GM13976 (cell line): ENCODE measurements at regions not wholly inside any gene's neighbourhood (a gene's known extent, or its start where the extent isn't known, plus 50 kb on each side); places are given as distances from the start of the nearest gene placed in this dataset.
"Not testable (repeated sequence)": the region's sequence is repeated elsewhere in the genome, so short reads cannot be mapped to it uniquely, and the experiment has no call there.

Experiments
- DNase-seq: peaks from one replicate; pipeline ENCODE4 v3.0.0; 2012; ENCODE audit warnings: low spot score
- in situ Hi-C: fragments of 300-500 bp; cut with MboI; formaldehyde crosslinking; loops from one replicate; pipeline ENCODE4 v1.12.0; 2022; ENCODE audit warnings: low sequenced_read_pairs, mixed read lengths, inconsistent platforms; ENCODE audit not compliant: unreplicated experiment
- TF ChIP-seq, protein P1 (sequence below): IDR thresholded peaks from 2 replicates; pipeline ENCODE4 v1.5.1; 2012; ENCODE audit warnings: borderline replicate concordance, mild to moderate bottlenecking; ENCODE audit not compliant: insufficient read depth; ENCODE audit errors: extremely low read depth, missing control alignments, control extremely low read depth

GRCh38 chr5:2537378-2538145 is 213.9 kb downstream of the IRX2 start:
- in situ Hi-C loops, result no loop called here
- DNase-seq, result no peak
- TF ChIP-seq, protein P1, sequence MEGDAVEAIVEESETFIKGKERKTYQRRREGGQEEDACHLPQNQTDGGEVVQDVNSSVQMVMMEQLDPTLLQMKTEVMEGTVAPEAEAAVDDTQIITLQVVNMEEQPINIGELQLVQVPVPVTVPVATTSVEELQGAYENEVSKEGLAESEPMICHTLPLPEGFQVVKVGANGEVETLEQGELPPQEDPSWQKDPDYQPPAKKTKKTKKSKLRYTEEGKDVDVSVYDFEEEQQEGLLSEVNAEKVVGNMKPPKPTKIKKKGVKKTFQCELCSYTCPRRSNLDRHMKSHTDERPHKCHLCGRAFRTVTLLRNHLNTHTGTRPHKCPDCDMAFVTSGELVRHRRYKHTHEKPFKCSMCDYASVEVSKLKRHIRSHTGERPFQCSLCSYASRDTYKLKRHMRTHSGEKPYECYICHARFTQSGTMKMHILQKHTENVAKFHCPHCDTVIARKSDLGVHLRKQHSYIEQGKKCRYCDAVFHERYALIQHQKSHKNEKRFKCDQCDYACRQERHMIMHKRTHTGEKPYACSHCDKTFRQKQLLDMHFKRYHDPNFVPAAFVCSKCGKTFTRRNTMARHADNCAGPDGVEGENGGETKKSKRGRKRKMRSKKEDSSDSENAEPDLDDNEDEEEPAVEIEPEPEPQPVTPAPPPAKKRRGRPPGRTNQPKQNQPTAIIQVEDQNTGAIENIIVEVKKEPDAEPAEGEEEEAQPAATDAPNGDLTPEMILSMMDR, result no peak

DNA sequence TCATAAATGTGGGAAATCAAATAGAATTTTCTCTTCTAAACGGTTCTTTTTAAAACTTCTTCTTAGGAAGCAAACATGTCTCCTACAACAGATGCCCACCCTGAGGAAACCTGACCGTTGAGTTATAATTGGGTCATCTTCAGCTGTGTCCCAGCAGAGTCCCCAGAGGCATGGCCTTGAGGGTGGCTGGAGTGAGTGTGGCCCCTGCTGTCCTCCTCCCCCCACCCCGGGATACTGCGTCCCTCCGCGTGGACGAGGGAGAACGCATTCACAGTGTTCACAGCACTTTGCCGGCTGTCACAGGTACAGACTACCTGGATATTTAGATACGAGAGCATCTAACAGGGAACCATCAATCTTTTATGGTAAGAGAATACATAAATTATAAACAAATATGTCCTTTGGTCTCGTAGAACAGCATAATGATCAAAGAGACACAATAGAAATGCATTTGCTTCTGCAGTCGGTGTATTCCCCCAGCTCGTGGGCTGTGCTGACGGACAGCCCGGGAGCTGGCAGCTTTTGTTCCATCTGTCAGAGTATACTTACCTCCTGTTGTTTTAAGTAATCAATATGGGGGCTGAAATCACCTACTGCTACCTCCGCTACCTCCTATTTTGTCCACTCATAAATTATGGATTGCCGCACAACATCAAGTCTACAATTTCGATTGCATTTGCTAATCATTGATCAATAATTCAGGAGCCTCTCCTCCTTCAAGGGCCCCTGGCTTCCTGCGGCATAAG is 214.7 kb downstream of the IRX2 start:
- TF ChIP-seq, protein P1, result no peak
- in situ Hi-C loops, result no loop called here
- DNase-seq, result no peak

- in situ Hi-C loops, result no loop called here
- TF ChIP-seq, protein P1, result no peak
- no peak for DNase-seq
These were observed 216.5 kb downstream of the IRX2 start for GRCh38 chr5:2534970-2535369.

DNA sequence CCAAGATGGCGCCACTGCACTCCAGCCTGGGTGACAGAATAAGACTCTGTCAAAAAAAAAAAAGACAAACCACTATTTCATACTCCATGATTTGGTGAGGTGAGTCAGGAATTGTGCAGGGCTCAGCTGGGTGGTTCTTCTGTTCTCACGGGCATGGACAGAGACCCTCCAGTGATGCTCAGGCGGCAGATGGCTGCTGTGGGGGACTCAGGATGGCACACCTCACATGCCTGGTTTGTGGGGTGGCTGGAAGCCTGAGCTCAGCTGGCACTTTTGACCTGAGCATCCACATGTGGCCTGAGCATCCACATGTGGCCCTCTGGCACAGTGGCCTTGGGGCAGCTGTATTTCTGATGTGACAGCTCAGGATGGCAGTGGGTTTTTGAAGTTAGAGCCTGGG is 217.2 kb downstream of the IRX2 start:
- TF ChIP-seq, protein P1, result no peak
- no peak for DNase-seq
- in situ Hi-C loops, result no loop called here

DNA sequence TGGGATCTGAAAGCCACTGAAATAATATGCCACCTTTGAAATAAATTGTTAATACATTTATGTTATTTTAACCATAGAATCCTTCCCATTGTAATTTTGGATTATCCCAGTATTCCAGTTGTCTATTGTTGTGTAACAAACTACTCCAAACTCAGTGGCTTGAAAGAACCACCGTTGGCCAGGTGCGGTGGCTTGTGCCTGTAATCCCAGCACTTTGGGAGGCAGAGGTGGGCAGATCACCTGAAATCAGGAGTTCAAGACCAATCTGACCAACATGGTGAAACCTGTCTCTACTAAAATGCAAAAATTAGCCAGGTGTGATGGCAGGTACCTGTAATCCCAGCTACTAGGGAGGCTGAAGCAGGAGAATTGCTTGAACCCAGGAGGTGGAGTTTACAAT is 217.6 kb downstream of the IRX2 start:
- in situ Hi-C loops, DNase-seq: not testable (repeated sequence)

DNA sequence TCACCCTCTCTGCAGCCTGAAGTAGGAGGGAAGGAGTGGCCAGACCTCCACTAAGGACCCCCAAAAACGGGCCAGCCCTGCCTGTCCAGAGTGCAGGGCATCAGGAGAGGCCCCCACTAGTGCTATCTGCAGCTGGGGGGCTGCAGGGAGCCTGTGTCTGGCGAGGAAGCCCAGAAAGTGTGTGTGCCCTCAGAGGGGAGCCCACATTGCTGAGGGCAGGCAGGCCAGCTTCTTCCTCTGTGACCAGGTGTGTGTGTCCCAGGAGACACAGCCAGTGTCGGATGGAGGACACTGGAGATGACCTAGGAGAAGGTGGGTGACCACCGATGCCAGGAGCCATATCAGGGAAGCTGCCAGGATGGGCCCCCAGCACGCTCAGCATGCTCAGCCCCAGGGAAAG is 218.7 kb downstream of the IRX2 start:
- DNase-seq, result no peak
- TF ChIP-seq, protein P1, result no peak
- in situ Hi-C loops, result no loop called here

- DNase-seq, result no peak
- TF ChIP-seq, protein P1, result no peak
- in situ Hi-C loops, result no loop called here
These were observed 220.2 kb downstream of the IRX2 start for GRCh38 chr5:2531318-2531717.
